Left ventricle myocardium inferior (tissue), 1 donor: ENCODE measurements at regions not wholly inside any gene's neighbourhood (a gene's known extent, or its start where the extent isn't known, plus 50 kb on each side); places are given as distances from the start of the nearest gene placed in this dataset.

ENCODE experiments used
- DNase-seq: peaks from one replicate; pipeline ENCODE4 v3.0.0-alpha.2; 2020
- H3K27ac ChIP-seq: fragments of 200-600 bp; replicated peaks from 2 replicates; pipeline ENCODE4 v1.8.0; 2021
- H3K27me3 ChIP-seq: fragments of 200-600 bp; 2 replicates; pipeline ENCODE4 v1.8.0; 2021; ENCODE audit warnings: low read depth
- H3K36me3 ChIP-seq: fragments of 200-600 bp; 2 replicates; pipeline ENCODE4 v1.8.0; 2021
- H3K4me1 ChIP-seq: fragments of 200-600 bp; 2 replicates; pipeline ENCODE4 v1.8.0; 2021
- H3K4me3 ChIP-seq: fragments of 200-600 bp; 2 replicates; pipeline ENCODE4 v1.8.0; 2021; ENCODE audit warnings: mild to moderate bottlenecking, moderate library complexity
- H3K9me3 ChIP-seq: fragments of 200-600 bp; replicated peaks from 2 replicates; pipeline ENCODE4 v1.8.0; 2021
- CTCF ChIP-seq: fragments of 200-600 bp; IDR thresholded peaks from 2 replicates; pipeline ENCODE4 v1.8.0; 2021; ENCODE audit warnings: antibody characterized with exemption, mild to moderate bottlenecking, borderline replicate concordance
- intact Hi-C: fragments of 100-400 bp; cut with micrococcal nuclease; formaldehyde crosslinking; loops from one replicate; pipeline ENCODE4 v1.11.0; 2022
- donor health status: DM: no; HTN: yes; CAD: no; lungs with severe emphysema.

- Histone ChIP-seq H3K4me1 (no peaks in the 10 kb centered on the region), H3K36me3 (no peaks in the 10 kb centered on the region), H3K9me3 (no peaks in the 10 kb centered on the region), H3K4me3 (no peak overlapping the region), H3K27me3 (peaks cover 64% of the 10 kb centered on the region), H3K27ac (no peak overlapping the region)
- DNase-seq: no peak
- intact Hi-C loops: no loop called here
- no peak for TF ChIP-seq CTCF
These were observed 58.2 kb upstream of the NKAP start for GRCh38 chrX:120001787-120002186.

GRCh38 chrX:120000490-120001246 lies 57.1 kb upstream of the NKAP start:
- Histone ChIP-seq H3K36me3 (no peaks in the 10 kb centered on the region), H3K27me3 (peaks cover 75% of the 10 kb centered on the region), H3K9me3 (no peaks in the 10 kb centered on the region), H3K4me3 (no peak overlapping the region), H3K4me1 (no peaks in the 10 kb centered on the region), H3K27ac (no peak overlapping the region)
- intact Hi-C loops: no loop called here
- TF ChIP-seq CTCF: no peak
- no peak for DNase-seq

- intact Hi-C loops: no loop called here
- peaks cover 90% of the 10 kb centered on the region for H3K27me3 ChIP-seq
These were observed 55.6 kb upstream of the NKAP start for GRCh38 chrX:119999087-119999634.

DNA sequence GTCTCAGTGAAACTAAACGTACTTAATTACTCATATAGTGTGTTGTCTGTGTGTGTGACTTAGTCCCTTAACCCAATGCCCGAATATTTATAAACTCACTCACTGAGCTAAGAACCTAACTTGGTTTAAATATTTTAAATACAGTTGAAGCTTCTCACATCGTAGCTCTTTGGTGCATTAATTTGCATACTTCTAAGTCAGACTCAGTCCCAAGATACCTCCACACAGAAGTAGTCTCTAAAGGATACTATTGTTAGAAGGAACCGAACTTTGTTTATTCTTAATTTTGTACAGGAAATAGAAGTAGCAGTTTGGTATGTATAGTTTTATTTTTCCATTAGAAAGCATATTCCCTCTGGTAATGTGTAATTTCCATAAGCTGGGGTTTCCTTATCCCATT lies 54.0 kb upstream of the NKAP start:
- Histone ChIP-seq H3K27ac (no peak overlapping the region), H3K36me3 (no peaks in the 10 kb centered on the region), H3K9me3 (no peaks in the 10 kb centered on the region), H3K4me1 (no peaks in the 10 kb centered on the region), H3K4me3 (no peak overlapping the region), H3K27me3 (peaks cover 98% of the 10 kb centered on the region)
- no peak for TF ChIP-seq CTCF
- intact Hi-C loops: no loop called here
- DNase-seq: no peak

More at GRCh38 chrX:119999087-119999634, 55.6 kb upstream of the NKAP start:
- H3K27ac ChIP-seq: no peak overlapping the region
- H3K36me3 ChIP-seq: no peaks in the 10 kb centered on the region
- no peak overlapping the region for H3K4me3 ChIP-seq
- no peaks in the 10 kb centered on the region for H3K9me3 ChIP-seq
- H3K4me1 ChIP-seq: no peaks in the 10 kb centered on the region
- no peak for TF ChIP-seq CTCF
- DNase-seq: no peak

GRCh38 chrX:119996600-119997524 lies 53.3 kb upstream of the NKAP start:
- intact Hi-C loops: no loop called here
- no peak for DNase-seq
- no peak overlapping the region for H3K4me3 ChIP-seq
- H3K36me3 ChIP-seq: no peaks in the 10 kb centered on the region
- no peaks in the 10 kb centered on the region for H3K4me1 ChIP-seq
- peaks cover 98% of the 10 kb centered on the region for H3K27me3 ChIP-seq
- no peak for TF ChIP-seq CTCF
- no peak overlapping the region for H3K27ac ChIP-seq
- no peaks in the 10 kb centered on the region for H3K9me3 ChIP-seq
